H1 (cell line): ENCODE measurements at regions not wholly inside any gene's neighbourhood (a gene's known extent, or its start where the extent isn't known, plus 50 kb on each side); places are given as distances from the start of the nearest gene placed in this dataset.

Experiments
- CTCF ChIA-PET: fragments of 300-600 bp; sonication (Branson Sonifier 250); formaldehyde crosslinking; loops from one replicate; lab custom pipeline; 2021; ENCODE audit not compliant: partially characterized antibody; lab: Charles Lee
- POLR2A ChIA-PET: fragments of 300-600 bp; sonication (Branson Sonifier 250); formaldehyde crosslinking; loops from one replicate; lab custom pipeline; 2021; ENCODE audit warnings: inconsistent platforms; ENCODE audit not compliant: partially characterized antibody; lab: Charles Lee
- DNase-seq, 2 experiments: peaks; one replicate each; pipeline versions ENCODE4 v3.0.0 to v3.0.0-alpha.2; 2010 to 2022; ENCODE audit warnings: low spot score in 2 of 2, low read depth in 1 of 2, mixed read lengths in 1 of 2
- FAIRE-seq: peaks from 2 replicates; lab custom pipeline; 2011; peaks lifted over from hg19 to GRCh38; lab: Jason Lieb, UNC
- H2AFZ ChIP-seq: 2 replicates; pipeline ENCODE4 v1.8.1; 2012; ENCODE audit warnings: low read length, inconsistent platforms
- H2AK5ac ChIP-seq: 2 replicates; pipeline ENCODE4 v1.6.1; 2013; ENCODE audit warnings: low read depth, low read length
- H2BK120ac ChIP-seq: replicated peaks from 2 replicates; pipeline ENCODE3; 2013; ENCODE audit warnings: low read depth, low read length, inconsistent platforms
- H2BK12ac ChIP-seq: 2 replicates; pipeline ENCODE4 v1.6.1; 2013; ENCODE audit warnings: low read depth, low read length
- H2BK15ac ChIP-seq: 2 replicates; pipeline ENCODE4 v1.6.1; 2013; ENCODE audit warnings: low read length
- H2BK20ac ChIP-seq: 2 replicates; pipeline ENCODE4 v1.6.1; 2013; ENCODE audit warnings: low read length
- H2BK5ac ChIP-seq: 2 replicates; pipeline ENCODE4 v1.6.1; 2013; ENCODE audit warnings: low read depth, low read length
- H3K14ac ChIP-seq: 2 replicates; pipeline ENCODE4 v1.6.1; 2013; ENCODE audit warnings: inconsistent platforms; ENCODE audit not compliant: insufficient read length
- H3K18ac ChIP-seq: 2 replicates; pipeline ENCODE4 v1.6.1; 2013; ENCODE audit warnings: low read length; ENCODE audit errors: extremely low read depth
- H3K23ac ChIP-seq: 2 replicates; pipeline ENCODE4 v1.6.1; 2013; ENCODE audit warnings: inconsistent platforms; ENCODE audit not compliant: insufficient read length
- H3K23me2 ChIP-seq: 2 replicates; pipeline ENCODE4 v1.6.1; 2013; ENCODE audit warnings: low read depth, low read length
- H3K27ac ChIP-seq: 2 replicates; pipeline ENCODE4 v1.6.1; 2011; ENCODE audit warnings: low read depth, low read length, inconsistent platforms
- H3K27me3 ChIP-seq, 4 experiments: replicated peaks in 1 of 4; 1 replicate in 1 of 4; 2 replicates in 3 of 4; pipeline versions ENCODE4 v1.6.1 to v1.8.1; 2011 to 2013; ENCODE audit warnings: low read length in 3 of 4, mild to moderate bottlenecking in 3 of 4, inconsistent platforms in 2 of 4, mixed read lengths in 2 of 4, moderate library complexity in 1 of 4; ENCODE audit not compliant: control insufficient read depth in 3 of 4, insufficient read depth in 3 of 4; ENCODE audit errors: extremely low read depth in 1 of 4
- H3K36me3 ChIP-seq, 4 experiments: 2 replicates each; pipeline versions ENCODE4 v1.6.1 to v1.8.1; 2011 to 2013; ENCODE audit warnings: mild to moderate bottlenecking in 4 of 4, low read length in 3 of 4, moderate library complexity in 2 of 4, control low read depth in 1 of 4, inconsistent platforms in 1 of 4; ENCODE audit not compliant: insufficient read depth in 4 of 4, control insufficient read depth in 2 of 4
- H3K4ac ChIP-seq: replicated peaks from 2 replicates; pipeline ENCODE3; 2013; ENCODE audit warnings: low read length, low read depth, mixed read lengths, inconsistent platforms; ENCODE audit not compliant: insufficient read length
- H3K4me1 ChIP-seq, 4 experiments: replicated peaks in 1 of 4; 1 replicate in 1 of 4; 2 replicates in 3 of 4; pipeline versions ENCODE4 v1.6.1 to v1.8.1; 2011 to 2013; ENCODE audit warnings: low read length in 3 of 4, inconsistent platforms in 2 of 4, mixed read lengths in 1 of 4; ENCODE audit not compliant: insufficient read depth in 4 of 4, control insufficient read depth in 3 of 4
- H3K4me2 ChIP-seq, 2 experiments: 2 replicates each; pipeline versions ENCODE4 v1.6.1 to v1.8.1; 2011 to 2013; ENCODE audit warnings: low read depth in 2 of 2, low read length in 2 of 2, control low read depth in 1 of 2, inconsistent platforms in 1 of 2, mild to moderate bottlenecking in 1 of 2; ENCODE audit not compliant: insufficient read depth in 1 of 2
- H3K4me3 ChIP-seq, 4 experiments: fragments of 200-600, 300-600 bp in 1 of 4; sonication (generic), shearing (Covaris generic), sonication (Bioruptor Twin) in 1 of 4; 2 replicates each; pipeline versions ENCODE4 v1.5.1 to v1.8.1; 2011 to 2016; ENCODE audit warnings: low read length in 4 of 4, low read depth in 3 of 4, control low read depth in 2 of 4, inconsistent platforms in 2 of 4, mild to moderate bottlenecking in 2 of 4, mixed read lengths in 1 of 4, moderate library complexity in 1 of 4; ENCODE audit not compliant: insufficient read depth in 2 of 4; ENCODE audit errors: extremely low read depth in 1 of 4
- H3K56ac ChIP-seq: replicated peaks from 2 replicates; pipeline ENCODE3; 2013; ENCODE audit warnings: low read depth, mild to moderate bottlenecking, mixed read lengths, low read length, inconsistent platforms; ENCODE audit not compliant: insufficient read length
- H3K79me1 ChIP-seq: 2 replicates; pipeline ENCODE4 v1.6.1; 2013; ENCODE audit warnings: low read depth, low read length, control low read depth
- H3K79me2 ChIP-seq, 2 experiments: 2 replicates each; pipeline versions ENCODE4 v1.6.1 to v1.8.1; 2012 to 2013; ENCODE audit warnings: low read length in 2 of 2, mild to moderate bottlenecking in 2 of 2, inconsistent platforms in 1 of 2; ENCODE audit not compliant: insufficient read depth in 2 of 2, control insufficient read depth in 1 of 2
- H3K9ac ChIP-seq, 4 experiments: replicated peaks in 1 of 4; 1 replicate in 1 of 4; 2 replicates in 3 of 4; pipeline versions ENCODE4 v1.6.1 to v1.8.1; 2011 to 2013; ENCODE audit warnings: low read depth in 3 of 4, low read length in 3 of 4, control low read depth in 2 of 4, mild to moderate bottlenecking in 2 of 4, moderate library complexity in 2 of 4, inconsistent platforms in 1 of 4; ENCODE audit errors: extremely low read depth in 1 of 4
- H3K9me3 ChIP-seq, 2 experiments: 2 replicates each; pipeline versions ENCODE4 v1.6.1 to v1.8.1; 2012 to 2013; ENCODE audit warnings: mild to moderate bottlenecking in 2 of 2, moderate library complexity in 2 of 2, control low read depth in 1 of 2, inconsistent platforms in 1 of 2, low read depth in 1 of 2, low read length in 1 of 2, mixed read lengths in 1 of 2; ENCODE audit not compliant: insufficient read depth in 2 of 2
- H4K20me1 ChIP-seq, 2 experiments: replicated peaks in 1 of 2; 2 replicates each; pipeline versions ENCODE3 to v1.8.1; 2011 to 2013; ENCODE audit warnings: inconsistent platforms in 2 of 2, low read length in 2 of 2, mild to moderate bottlenecking in 1 of 2; ENCODE audit not compliant: insufficient read depth in 2 of 2, control insufficient read depth in 1 of 2
- H4K5ac ChIP-seq: 2 replicates; pipeline ENCODE4 v1.6.1; 2013; ENCODE audit warnings: low read length, low read depth, mixed read lengths, inconsistent platforms; ENCODE audit not compliant: insufficient read length
- H4K8ac ChIP-seq: 2 replicates; pipeline ENCODE4 v1.8.0; 2013; ENCODE audit warnings: mild to moderate bottlenecking, moderate library complexity, low read length, inconsistent platforms; ENCODE audit not compliant: insufficient read depth; ENCODE audit errors: extremely low read depth
- H4K91ac ChIP-seq: replicated peaks from 2 replicates; pipeline ENCODE3; 2013; ENCODE audit warnings: low read length, mixed read lengths, inconsistent platforms; ENCODE audit not compliant: insufficient read length
- ATF2 ChIP-seq: IDR thresholded peaks from 2 replicates; pipeline ENCODE4 v1.6.1; 2012; ENCODE audit warnings: low read length, inconsistent platforms
- BCL11A ChIP-seq, 2 experiments: IDR thresholded peaks; one replicate each; pipeline ENCODE4 v1.6.1; 2011; ENCODE audit warnings: low read depth in 2 of 2, low read length in 2 of 2, mild to moderate bottlenecking in 2 of 2
- CBX8 ChIP-seq: fragments of 300-800, 300-1000 bp; sonication (generic); IDR thresholded peaks from 2 replicates; pipeline ENCODE4 v1.7.1; 2016; ENCODE audit warnings: low read depth, low read length, borderline replicate concordance
- CREB1 ChIP-seq: IDR thresholded peaks from 2 replicates; pipeline ENCODE4 v1.6.1; 2012; ENCODE audit warnings: inconsistent platforms
- HDAC2 ChIP-seq, 2 experiments: fragments of 300-600 bp in 1 of 2; sonication (generic) in 1 of 2; IDR thresholded peaks; 2 replicates each; pipeline ENCODE4 v1.6.1; 2011 to 2012; ENCODE audit warnings: low read depth in 2 of 2, low read length in 2 of 2, mild to moderate bottlenecking in 2 of 2, moderate library complexity in 2 of 2, borderline replicate concordance in 1 of 2, inconsistent platforms in 1 of 2
- JUN ChIP-seq: IDR thresholded peaks from 2 replicates; pipeline ENCODE4 v1.6.1; 2011; ENCODE audit warnings: low read depth, mild to moderate bottlenecking, improper control_type of control experiment, low read length
- JUND ChIP-seq: IDR thresholded peaks from 2 replicates; pipeline ENCODE4 v1.6.1; 2011; ENCODE audit warnings: mild to moderate bottlenecking, improper control_type of control experiment, low read length
- NANOG ChIP-seq: IDR thresholded peaks from 2 replicates; pipeline ENCODE4 v1.6.1; 2011; ENCODE audit warnings: low read length, low read depth, mild to moderate bottlenecking, inconsistent platforms; ENCODE audit not compliant: insufficient read depth, poor library complexity, severe bottlenecking
- RAD21 ChIP-seq, 2 experiments: IDR thresholded peaks in 1 of 2; conservative IDR thresholded peaks in 1 of 2; 2 replicates each; pipeline ENCODE4 v1.6.1; 2011; ENCODE audit warnings: low read depth in 2 of 2, low read length in 2 of 2, improper control_type of control experiment in 1 of 2, inconsistent platforms in 1 of 2, mild to moderate bottlenecking in 1 of 2, moderate library complexity in 1 of 2
- RBBP5 ChIP-seq: IDR thresholded peaks from 2 replicates; pipeline ENCODE4 v1.7.1; 2012; ENCODE audit warnings: low read depth, mild to moderate bottlenecking, inconsistent platforms, low read length, moderate library complexity, borderline replicate concordance
- SIRT6 ChIP-seq: IDR thresholded peaks from one replicate; pipeline ENCODE4 v1.7.1; 2012; ENCODE audit warnings: low read length, inconsistent platforms
- SUZ12 ChIP-seq: fragments of 200-600 bp; sonication (generic); IDR thresholded peaks from 2 replicates; pipeline ENCODE4 v1.6.1; 2012; ENCODE audit warnings: mild to moderate bottlenecking, inconsistent platforms, low read length, moderate library complexity, mixed read lengths
- TEAD4 ChIP-seq: IDR thresholded peaks from 2 replicates; pipeline ENCODE4 v1.6.1; 2012; ENCODE audit warnings: low read depth, low read length, inconsistent platforms, mixed read lengths
- WGBS, 2 experiments: shearing (Covaris generic) in 1 of 2; methylation state at CpG; one replicate each; pipeline versions ENCODE4 v1.1.6 to v1.1.7; 2013 to 2015; ENCODE audit warnings: low lambda C conversion rate in 2 of 2, mixed read lengths in 2 of 2, inconsistent platforms in 1 of 2, low coverage in 1 of 2, missing lambda C conversion rate in 1 of 2; ENCODE audit not compliant: insufficient replicate concordance in 2 of 2, insufficient coverage in 1 of 2, insufficient read length in 1 of 2; ENCODE audit errors: extremely low coverage in 1 of 2, missing lambda C conversion rate in 1 of 2; 5-methylcytosine and 5-hydroxymethylcytosine counted together

- Histone ChIP-seq H3K4me1 (peaks cover 0 to 3% (median 0%) of the 10 kb centered on the region in 4 experiments; a peak in 1 of 7 replicates), H2BK5ac (no peak overlapping the region), H3K27ac (no peak overlapping the region), H3K9me3 (no peaks in the 10 kb centered on the region), H2BK120ac (no peak overlapping the region), H2BK15ac (no peak overlapping the region), H3K27me3 (no peaks in the 10 kb centered on the region), H3K4me3 (no peak overlapping the region), H3K4ac (no peak overlapping the region), H3K23ac (no peak overlapping the region), H3K79me2 (no peaks in the 10 kb centered on the region), H3K79me1 (no peaks in the 10 kb centered on the region), H4K5ac (no peak overlapping the region), H2AK5ac (no peak overlapping the region), H3K36me3 (no peaks in the 10 kb centered on the region), H2AFZ (no peak overlapping the region), H4K20me1 (no peaks in the 10 kb centered on the region), H3K9ac (no peak overlapping the region), H4K91ac (no peak overlapping the region), H3K4me2 (no peak overlapping the region), H3K18ac (no peak overlapping the region), H3K56ac (no peak overlapping the region), H3K23me2 (no peaks in the 10 kb centered on the region), H2BK12ac (no peak overlapping the region), H4K8ac (no peak overlapping the region), H3K14ac (no peak overlapping the region), H2BK20ac (no peak overlapping the region)
- DNase-seq: no peak
- ChIA-PET POLR2A (no interaction called here), CTCF (no interaction called here)
- 77% methylated on average over 1 of the region's 1 CpG; no CpG with 5 or more reads in 1 of the 2 experiments for WGBS, 2 experiments
- no peak for FAIRE-seq
- no peak for TF ChIP-seq SIRT6
- no peak for TF ChIP-seq RAD21 (IDR thresholded peaks at IDR 0.05 in 1 of 2, conservative IDR thresholded peaks at IDR 0.05 in 1 of 2; ENCODE audit: low read depth in 2 of 2, low read length in 2 of 2)
- TF ChIP-seq BCL11A (IDR thresholded peaks at IDR 0.05; ENCODE audit: low read depth in 2 of 2, low read length in 2 of 2): no peak
- TF ChIP-seq RBBP5: no peak
- TF ChIP-seq HDAC2 (IDR thresholded peaks at IDR 0.05; ENCODE audit: borderline replicate concordance in 1 of 2, low read depth in 2 of 2, low read length in 2 of 2): no peak
- no peak for TF ChIP-seq TEAD4
- TF ChIP-seq JUND: no peak
- TF ChIP-seq SUZ12: no peak
- TF ChIP-seq CREB1: no peak
- TF ChIP-seq ATF2: no peak
- no peak for TF ChIP-seq CBX8
- TF ChIP-seq NANOG: no peak
- no peak for TF ChIP-seq JUN
Observed at GRCh38 chr13:58666331-58666730, 1034.8 kb downstream of the PCDH17 start.
